Lower lobe of right lung (tissue), 2 donors: ENCODE measurements at regions not wholly inside any gene's neighbourhood (a gene's known extent, or its start where the extent isn't known, plus 50 kb on each side); places are given as distances from the start of the nearest gene placed in this dataset.
"Not testable (repeated sequence)": the region's sequence is repeated elsewhere in the genome, so short reads cannot be mapped to it uniquely, and the experiment has no call there.

Source experiments
- ATAC-seq, 2 donors: fragments of 200-7000 bp; cut with Tn5 transposase; one replicate each; pipeline ENCODE4 v1.9.1; 2020 to 2022; ENCODE audit warnings: mild to moderate bottlenecking in 2 of 2, moderate library complexity in 2 of 2
- DNase-seq: peaks from one replicate; pipeline ENCODE4 v3.0.0-alpha.2; 2020
- H3K27ac ChIP-seq: fragments of 200-600 bp; one replicate; pipeline ENCODE4 v1.8.0; 2022
- H3K27me3 ChIP-seq: fragments of 200-600 bp; one replicate; pipeline ENCODE4 v1.8.0; 2022; ENCODE audit warnings: low read depth
- H3K36me3 ChIP-seq: fragments of 200-600 bp; one replicate; pipeline ENCODE4 v1.8.0; 2022; ENCODE audit warnings: mild to moderate bottlenecking
- H3K4me1 ChIP-seq: fragments of 200-600 bp; one replicate; pipeline ENCODE4 v1.8.0; 2022
- H3K4me3 ChIP-seq: fragments of 200-600 bp; one replicate; pipeline ENCODE4 v1.8.0; 2022; ENCODE audit warnings: mild to moderate bottlenecking
- H3K9me3 ChIP-seq: fragments of 200-600 bp; one replicate; pipeline ENCODE4 v1.8.0; 2022
- intact Hi-C: fragments of 100-400 bp; cut with DNase I; formaldehyde crosslinking; loops from one replicate; pipeline ENCODE4 v1.11.0; 2022
- TF ChIP-seq, protein P1 (sequence below): fragments of 200-600 bp; IDR thresholded peaks from one replicate; pipeline ENCODE4 v1.8.0; 2022; ENCODE audit warnings: antibody characterized with exemption, mild to moderate bottlenecking
- donor health status: DM: no; HTN: yes; CAD: no; lungs with severe emphysema.

DNA sequence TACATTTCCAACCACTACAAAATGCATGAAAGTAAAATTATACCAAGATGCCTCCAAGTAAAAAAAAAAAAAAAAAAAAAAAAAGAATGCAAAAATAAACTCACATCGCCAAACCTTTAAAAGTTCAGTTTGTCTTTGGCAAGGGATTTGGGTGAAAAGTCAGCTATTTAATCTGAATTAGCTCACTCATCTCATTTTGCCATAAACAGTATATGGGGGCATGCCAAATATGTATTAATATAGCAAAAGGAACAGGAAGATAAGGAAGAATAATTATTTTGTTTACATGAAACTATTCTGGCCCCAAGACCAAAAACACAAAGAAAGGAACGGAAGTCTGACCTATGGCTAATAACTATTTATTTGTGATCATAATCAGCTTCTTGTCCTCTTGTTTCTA is 114.7 kb upstream of the SLC6A14 start:
- H3K9me3 ChIP-seq: no peaks in the 10 kb centered on the region
- no peaks in the 10 kb centered on the region for H3K4me1 ChIP-seq
- no peak overlapping the region for H3K4me3 ChIP-seq
- no peaks in the 10 kb centered on the region for H3K27me3 ChIP-seq
- H3K27ac ChIP-seq: no peak overlapping the region
- no peaks in the 10 kb centered on the region for H3K36me3 ChIP-seq
- no peak for DNase-seq
- intact Hi-C loops: no loop called here
- no peak for ATAC-seq
- TF ChIP-seq, protein P1, sequence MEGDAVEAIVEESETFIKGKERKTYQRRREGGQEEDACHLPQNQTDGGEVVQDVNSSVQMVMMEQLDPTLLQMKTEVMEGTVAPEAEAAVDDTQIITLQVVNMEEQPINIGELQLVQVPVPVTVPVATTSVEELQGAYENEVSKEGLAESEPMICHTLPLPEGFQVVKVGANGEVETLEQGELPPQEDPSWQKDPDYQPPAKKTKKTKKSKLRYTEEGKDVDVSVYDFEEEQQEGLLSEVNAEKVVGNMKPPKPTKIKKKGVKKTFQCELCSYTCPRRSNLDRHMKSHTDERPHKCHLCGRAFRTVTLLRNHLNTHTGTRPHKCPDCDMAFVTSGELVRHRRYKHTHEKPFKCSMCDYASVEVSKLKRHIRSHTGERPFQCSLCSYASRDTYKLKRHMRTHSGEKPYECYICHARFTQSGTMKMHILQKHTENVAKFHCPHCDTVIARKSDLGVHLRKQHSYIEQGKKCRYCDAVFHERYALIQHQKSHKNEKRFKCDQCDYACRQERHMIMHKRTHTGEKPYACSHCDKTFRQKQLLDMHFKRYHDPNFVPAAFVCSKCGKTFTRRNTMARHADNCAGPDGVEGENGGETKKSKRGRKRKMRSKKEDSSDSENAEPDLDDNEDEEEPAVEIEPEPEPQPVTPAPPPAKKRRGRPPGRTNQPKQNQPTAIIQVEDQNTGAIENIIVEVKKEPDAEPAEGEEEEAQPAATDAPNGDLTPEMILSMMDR: no peak

DNA sequence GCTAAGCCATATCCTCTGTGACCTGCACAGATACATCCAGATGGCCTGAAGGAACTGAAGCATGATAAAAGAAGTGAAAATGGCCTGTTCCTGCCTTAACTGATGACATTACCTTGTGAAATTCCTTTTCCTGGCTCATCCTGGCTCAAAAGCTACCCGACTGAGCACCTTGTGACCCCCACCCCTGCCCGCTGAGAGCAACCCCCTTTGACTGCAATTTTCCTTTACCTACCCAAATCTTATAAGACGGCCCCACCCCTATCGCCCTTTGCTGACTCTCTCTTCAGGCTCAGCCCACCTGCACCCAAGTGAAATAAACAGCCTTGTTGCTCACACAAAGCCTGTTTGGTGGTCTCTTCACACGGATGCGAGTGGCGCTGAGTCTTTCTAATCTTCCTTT is 104.4 kb upstream of the SLC6A14 start:
- H3K4me1 ChIP-seq, intact Hi-C loops, DNase-seq, H3K27ac ChIP-seq, H3K36me3 ChIP-seq, H3K27me3 ChIP-seq, H3K4me3 ChIP-seq, H3K9me3 ChIP-seq, ATAC-seq: not testable (repeated sequence)

DNA sequence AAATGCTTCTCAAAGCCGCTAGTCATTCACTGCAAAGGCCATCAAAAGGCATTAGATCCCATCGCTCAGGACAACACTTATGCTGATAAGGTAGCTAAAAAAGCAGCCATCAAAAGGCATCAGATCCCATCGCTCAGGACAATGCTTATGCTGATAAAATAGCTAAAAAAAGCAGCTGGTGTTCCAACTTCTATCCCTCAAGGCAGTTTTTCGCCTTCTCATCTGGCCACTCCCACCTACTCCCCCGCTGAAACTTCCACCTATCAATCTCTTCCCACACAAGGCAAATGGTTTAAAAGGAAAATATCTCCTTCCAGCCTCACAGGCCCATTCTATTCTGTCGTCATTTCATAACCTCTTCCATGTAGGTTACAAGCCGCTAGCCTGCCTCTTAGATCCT is 101.6 kb upstream of the SLC6A14 start:
- H3K27ac ChIP-seq, DNase-seq, H3K4me1 ChIP-seq, H3K27me3 ChIP-seq, intact Hi-C loops, H3K36me3 ChIP-seq, H3K4me3 ChIP-seq, ATAC-seq, H3K9me3 ChIP-seq: not testable (repeated sequence)

DNA sequence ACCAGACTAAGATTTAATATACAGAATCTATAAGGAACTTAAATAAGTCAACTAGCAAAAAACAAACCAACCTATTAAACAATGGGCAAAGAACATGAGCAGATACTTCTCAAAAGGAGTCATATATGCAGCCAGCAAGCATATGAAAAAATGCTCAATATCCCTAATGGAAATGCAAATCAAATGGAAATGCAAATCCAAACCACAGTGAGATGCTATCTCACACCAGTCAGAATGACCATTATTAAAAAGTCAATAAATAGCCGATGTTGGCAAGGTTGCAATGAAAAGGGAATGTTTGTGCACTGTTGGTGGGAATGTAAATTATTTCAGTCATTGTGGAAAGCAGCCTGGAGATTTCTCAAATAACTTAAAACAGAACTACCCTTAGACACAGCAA is 97.0 kb upstream of the SLC6A14 start:
- no peak overlapping the region for H3K27ac ChIP-seq
- intact Hi-C loops: no loop called here
- H3K4me1 ChIP-seq: no peaks in the 10 kb centered on the region
- no peaks in the 10 kb centered on the region for H3K36me3 ChIP-seq
- DNase-seq: no peak
- TF ChIP-seq, protein P1: no peak
- H3K9me3 ChIP-seq: no peaks in the 10 kb centered on the region
- no peak for ATAC-seq
- no peaks in the 10 kb centered on the region for H3K27me3 ChIP-seq
- no peak overlapping the region for H3K4me3 ChIP-seq

DNA sequence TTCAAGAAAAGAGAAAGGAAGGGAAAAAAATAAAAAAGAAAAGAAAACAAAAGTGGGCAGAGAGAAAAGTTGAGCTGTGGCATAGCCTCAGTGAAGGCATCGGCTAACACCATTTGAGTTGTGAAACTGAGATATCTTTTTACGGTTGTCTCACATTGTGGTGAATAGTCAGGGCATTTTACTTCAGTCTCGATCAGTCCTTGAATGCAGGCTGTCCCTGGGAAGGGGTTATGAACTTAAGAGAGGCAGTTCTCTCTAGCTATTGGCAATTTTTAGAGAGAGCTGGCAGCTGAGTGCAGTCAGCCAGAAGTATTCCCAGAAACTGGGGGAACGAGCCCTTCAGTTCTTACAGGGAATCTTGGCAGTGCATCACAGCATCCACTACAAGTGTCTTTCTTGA is 93.5 kb upstream of the SLC6A14 start:
- DNase-seq (no peak), ATAC-seq (peak in 1 of 2 donors; percentile 44)

DNA sequence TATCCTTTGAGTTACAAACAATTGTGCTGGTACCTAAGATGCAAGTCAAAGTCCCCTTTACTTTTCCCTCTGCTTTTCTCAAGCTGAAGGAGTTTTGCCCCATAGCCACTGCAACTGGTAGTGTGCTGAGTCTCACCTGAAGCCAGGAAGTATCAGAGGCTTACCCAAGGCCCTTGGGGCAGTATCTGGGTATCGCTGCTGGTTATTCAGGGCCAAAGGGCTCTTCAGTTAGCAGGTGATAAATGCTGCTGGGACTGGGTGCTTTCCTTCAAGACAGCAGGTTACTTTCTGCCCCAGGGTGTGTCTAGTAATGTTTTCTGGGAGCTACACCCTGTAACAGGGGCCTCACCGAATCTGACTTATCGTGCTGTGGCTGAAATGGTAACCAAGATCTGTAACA is 90.4 kb upstream of the SLC6A14 start:
- Histone ChIP-seq H3K9me3 (no peaks in the 10 kb centered on the region), H3K36me3 (no peaks in the 10 kb centered on the region), H3K27me3 (no peaks in the 10 kb centered on the region), H3K4me3 (no peak overlapping the region), H3K4me1 (no peaks in the 10 kb centered on the region), H3K27ac (no peak overlapping the region)
- TF ChIP-seq, protein P1: no peak
- intact Hi-C loops: no loop called here
- ATAC-seq: no peak
- no peak for DNase-seq

More for the DNA sequence above, 93.5 kb upstream of the SLC6A14 start:
- H3K27ac ChIP-seq: no peak overlapping the region
- no peaks in the 10 kb centered on the region for H3K9me3 ChIP-seq
- no peaks in the 10 kb centered on the region for H3K36me3 ChIP-seq
- H3K4me3 ChIP-seq: no peak overlapping the region
- H3K27me3 ChIP-seq: no peaks in the 10 kb centered on the region
- intact Hi-C loops: no loop called here
- no peaks in the 10 kb centered on the region for H3K4me1 ChIP-seq
- TF ChIP-seq, protein P1: no peak

DNA sequence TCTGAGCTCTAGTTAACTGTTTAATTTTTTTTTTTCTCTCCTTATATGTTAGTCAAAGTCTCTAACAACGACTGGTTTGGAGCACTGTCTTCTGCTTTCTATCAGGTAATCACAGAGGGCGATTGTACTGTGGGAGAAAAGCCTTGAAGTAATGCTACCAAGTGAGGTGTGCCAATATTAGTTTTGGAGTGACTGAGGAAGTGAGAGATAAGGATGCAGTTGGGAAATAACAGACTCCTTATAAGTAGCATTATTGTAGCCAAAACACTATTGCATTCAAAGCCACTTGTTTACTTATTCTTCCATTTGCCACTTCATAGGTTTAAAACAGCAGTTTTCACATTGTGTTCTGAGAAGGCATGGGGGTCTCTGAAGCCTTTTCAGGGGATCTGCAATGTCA is 79.1 kb upstream of the SLC6A14 start:
- Histone ChIP-seq H3K9me3 (no peaks in the 10 kb centered on the region), H3K36me3 (no peaks in the 10 kb centered on the region), H3K27me3 (no peaks in the 10 kb centered on the region), H3K27ac (no peak overlapping the region), H3K4me1 (no peaks in the 10 kb centered on the region), H3K4me3 (no peak overlapping the region)
- TF ChIP-seq, protein P1: no peak
- intact Hi-C loops: no loop called here
- ATAC-seq: peak in 1 of 2 donors; percentile 64
- no peak for DNase-seq
